Mesenchymal stem cell (in vitro differentiated cells and primary cell): ENCODE measurements at regions not wholly inside any gene's neighbourhood (a gene's known extent, or its start where the extent isn't known, plus 50 kb on each side); places are given as distances from the start of the nearest gene placed in this dataset.

ENCODE experiments used
- DNase-seq: peaks from one replicate; pipeline ENCODE4 v3.0.0-alpha.2; 2013
- H2AFZ ChIP-seq: one replicate; pipeline ENCODE4 v1.6.1; 2013; ENCODE audit warnings: low read depth, mild to moderate bottlenecking, control low read depth, inconsistent platforms, low read length, moderate library complexity
- H2AK5ac ChIP-seq: 2 replicates; pipeline ENCODE4 v1.6.1; 2013; ENCODE audit warnings: low read length, moderate library complexity, mild to moderate bottlenecking, inconsistent platforms; ENCODE audit not compliant: severe bottlenecking
- H2BK120ac ChIP-seq: one replicate; pipeline ENCODE4 v1.6.1; 2013; ENCODE audit warnings: low read depth, mild to moderate bottlenecking, inconsistent platforms, low read length, moderate library complexity
- H2BK12ac ChIP-seq, 2 experiments: one replicate each; pipeline ENCODE4 v1.6.1; 2013; ENCODE audit warnings: inconsistent platforms in 2 of 2, low read length in 2 of 2, mild to moderate bottlenecking in 2 of 2, moderate library complexity in 2 of 2, control low read depth in 1 of 2
- H2BK15ac ChIP-seq: one replicate; pipeline ENCODE4 v1.6.1; 2013; ENCODE audit warnings: mild to moderate bottlenecking, low read depth, inconsistent platforms; ENCODE audit not compliant: poor library complexity, severe bottlenecking
- H2BK5ac ChIP-seq: 2 replicates; pipeline ENCODE4 v1.6.1; 2013; ENCODE audit warnings: low read depth, mild to moderate bottlenecking, low read length, control low read depth, inconsistent platforms; ENCODE audit not compliant: poor library complexity, severe bottlenecking
- H3K14ac ChIP-seq, 2 experiments: one replicate each; pipeline ENCODE4 v1.6.1; 2013; ENCODE audit warnings: inconsistent platforms in 2 of 2, low read length in 2 of 2, control low read depth in 1 of 2, mild to moderate bottlenecking in 1 of 2, moderate library complexity in 1 of 2
- H3K18ac ChIP-seq, 2 experiments: one replicate each; pipeline ENCODE4 v1.6.1; 2013; ENCODE audit warnings: inconsistent platforms in 2 of 2, low read length in 2 of 2, control low read depth in 1 of 2, low read depth in 1 of 2, mild to moderate bottlenecking in 1 of 2
- H3K23ac ChIP-seq, 2 experiments: one replicate each; pipeline ENCODE4 v1.6.1; 2013; ENCODE audit warnings: inconsistent platforms in 2 of 2, low read length in 2 of 2, mild to moderate bottlenecking in 2 of 2, moderate library complexity in 2 of 2, control low read depth in 1 of 2
- H3K27ac ChIP-seq: 2 replicates; pipeline ENCODE4 v1.5.1; 2013; ENCODE audit warnings: mild to moderate bottlenecking, moderate library complexity, low read length, control low read depth, inconsistent platforms; ENCODE audit not compliant: poor library complexity, severe bottlenecking
- H3K27me3 ChIP-seq, 2 experiments: 2 replicates each; pipeline versions ENCODE4 v1.6.1 to v1.7.0; 2013; ENCODE audit warnings: low read length in 2 of 2, mild to moderate bottlenecking in 2 of 2, moderate library complexity in 2 of 2, control low read depth in 1 of 2, inconsistent platforms in 1 of 2; ENCODE audit not compliant: control insufficient read depth in 1 of 2, insufficient read depth in 1 of 2
- H3K36me3 ChIP-seq, 2 experiments: 2 replicates each; pipeline versions ENCODE4 v1.6.1 to v1.7.0; 2013; ENCODE audit warnings: low read length in 2 of 2, control low read depth in 1 of 2, inconsistent platforms in 1 of 2, low read depth in 1 of 2, mild to moderate bottlenecking in 1 of 2; ENCODE audit not compliant: insufficient read depth in 2 of 2, control insufficient read depth in 1 of 2
- H3K4ac ChIP-seq, 2 experiments: one replicate each; pipeline ENCODE4 v1.6.1; 2013; ENCODE audit warnings: inconsistent platforms in 2 of 2, low read length in 2 of 2, mild to moderate bottlenecking in 2 of 2, moderate library complexity in 2 of 2, control low read depth in 1 of 2, low read depth in 1 of 2
- H3K4me1 ChIP-seq: 2 replicates; pipeline ENCODE4 v1.6.1; 2013; ENCODE audit warnings: low read depth, low read length, control low read depth; ENCODE audit not compliant: control insufficient read depth, insufficient read depth
- H3K4me2 ChIP-seq: 2 replicates; pipeline ENCODE4 v1.6.1; 2013; ENCODE audit warnings: low read length, mild to moderate bottlenecking, inconsistent platforms; ENCODE audit not compliant: poor library complexity, severe bottlenecking
- H3K4me3 ChIP-seq, 2 experiments: 2 replicates each; pipeline versions ENCODE4 v1.5.1 to v1.7.0; 2013; ENCODE audit warnings: low read length in 2 of 2, mild to moderate bottlenecking in 2 of 2, control low read depth in 1 of 2, low read depth in 1 of 2; ENCODE audit not compliant: insufficient read depth in 1 of 2
- H3K79me1 ChIP-seq: replicated peaks from 2 replicates; pipeline ENCODE4 v1.6.1; 2013; ENCODE audit warnings: mild to moderate bottlenecking, control low read depth, low read length, inconsistent platforms; ENCODE audit not compliant: poor library complexity, severe bottlenecking
- H3K9ac ChIP-seq: 2 replicates; pipeline ENCODE4 v1.7.0; 2013; ENCODE audit warnings: mild to moderate bottlenecking, low read length, moderate library complexity
- H3K9me3 ChIP-seq: 2 replicates; pipeline ENCODE4 v1.7.0; 2013; ENCODE audit warnings: mild to moderate bottlenecking, low read length; ENCODE audit not compliant: control insufficient read depth
- H4K8ac ChIP-seq: one replicate; pipeline ENCODE4 v1.6.1; 2013; ENCODE audit warnings: inconsistent platforms, mild to moderate bottlenecking, low read length, moderate library complexity
- H4K91ac ChIP-seq: one replicate; pipeline ENCODE4 v1.6.1; 2013; ENCODE audit warnings: mild to moderate bottlenecking, low read length, inconsistent platforms
- WGBS: methylation state at CpG from one replicate; pipeline ENCODE4 v1.1.7; 2013; ENCODE audit warnings: mixed read lengths; 5-methylcytosine and 5-hydroxymethylcytosine counted together

DNA sequence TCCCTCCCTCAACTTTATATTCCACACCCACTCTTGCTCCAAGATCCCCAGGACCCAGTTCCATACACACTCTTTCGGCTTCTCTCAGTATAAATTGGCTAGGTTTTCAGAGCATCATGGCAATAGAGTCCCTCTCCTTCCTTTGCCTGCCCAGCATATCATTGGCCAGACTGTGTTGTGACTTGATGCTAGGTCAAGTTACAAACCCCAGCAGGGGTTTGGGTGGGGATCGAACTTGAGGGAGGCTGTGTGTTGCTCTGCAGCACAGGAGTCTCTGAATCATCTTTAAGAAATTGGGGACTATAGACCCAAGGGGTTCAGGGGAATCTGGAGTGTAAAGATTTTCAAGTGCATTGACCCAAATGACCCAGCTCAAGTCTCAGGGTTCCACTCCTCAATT is 477.5 kb upstream of the MEIS1 start:
- Histone ChIP-seq H3K14ac (no peak overlapping the region), H3K4me2 (no peak overlapping the region), H4K8ac (no peak overlapping the region), H3K18ac (no peak overlapping the region), H3K4me3 (no peak overlapping the region), H2AFZ (no peak overlapping the region), H3K9me3 (no peaks in the 10 kb centered on the region), H3K9ac (no peak overlapping the region), H3K4ac (no peak overlapping the region), H2BK5ac (no peak overlapping the region), H3K4me1 (no peaks in the 10 kb centered on the region), H2AK5ac (no peak overlapping the region), H3K36me3 (no peaks in the 10 kb centered on the region), H3K79me1 (no peaks in the 10 kb centered on the region), H4K91ac (no peak overlapping the region), H3K27me3 (no peaks in the 10 kb centered on the region), H3K27ac (no peak overlapping the region), H2BK15ac (no peak overlapping the region), H2BK12ac (no peak overlapping the region), H3K23ac (no peak overlapping the region), H2BK120ac (no peak overlapping the region)
- WGBS: 49% methylated on average over 2 of the region's 2 CpGs
- no peak for DNase-seq

DNA sequence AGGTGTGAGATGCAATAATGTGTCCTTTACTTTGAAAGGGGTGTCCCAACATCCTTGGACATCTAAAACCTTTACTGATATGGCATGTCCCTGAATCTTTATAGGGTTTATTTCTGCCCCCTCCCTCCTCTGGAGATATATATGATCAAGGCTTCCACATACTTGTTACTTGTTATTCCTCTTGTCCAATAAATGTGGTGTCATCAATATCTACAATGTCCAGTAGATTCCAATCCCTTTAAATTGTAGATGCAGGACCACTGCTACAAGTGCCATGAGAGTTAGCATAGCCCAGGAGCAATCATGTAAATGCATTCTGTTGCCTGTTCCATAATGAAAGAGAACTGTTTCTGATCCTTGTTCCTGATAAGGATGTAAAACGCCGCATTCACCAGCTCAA is 479.7 kb upstream of the MEIS1 start:
- Histone ChIP-seq H3K18ac (no peak overlapping the region), H3K36me3 (no peaks in the 10 kb centered on the region), H3K79me1 (no peaks in the 10 kb centered on the region), H3K9ac (no peak overlapping the region), H3K27me3 (no peaks in the 10 kb centered on the region), H2AK5ac (no peak overlapping the region), H2BK120ac (no peak overlapping the region), H3K4me3 (no peak overlapping the region), H4K8ac (no peak overlapping the region), H3K9me3 (no peaks in the 10 kb centered on the region), H4K91ac (no peak overlapping the region), H3K27ac (no peak overlapping the region), H3K4me2 (no peak overlapping the region), H3K14ac (no peak overlapping the region), H2BK5ac (no peak overlapping the region), H2BK15ac (no peak overlapping the region), H3K23ac (no peak overlapping the region), H2AFZ (no peak overlapping the region), H2BK12ac (no peak overlapping the region), H3K4ac (no peak overlapping the region), H3K4me1 (no peaks in the 10 kb centered on the region)
- 98% methylated on average over 2 of the region's 2 CpGs for WGBS
- no peak for DNase-seq

DNA sequence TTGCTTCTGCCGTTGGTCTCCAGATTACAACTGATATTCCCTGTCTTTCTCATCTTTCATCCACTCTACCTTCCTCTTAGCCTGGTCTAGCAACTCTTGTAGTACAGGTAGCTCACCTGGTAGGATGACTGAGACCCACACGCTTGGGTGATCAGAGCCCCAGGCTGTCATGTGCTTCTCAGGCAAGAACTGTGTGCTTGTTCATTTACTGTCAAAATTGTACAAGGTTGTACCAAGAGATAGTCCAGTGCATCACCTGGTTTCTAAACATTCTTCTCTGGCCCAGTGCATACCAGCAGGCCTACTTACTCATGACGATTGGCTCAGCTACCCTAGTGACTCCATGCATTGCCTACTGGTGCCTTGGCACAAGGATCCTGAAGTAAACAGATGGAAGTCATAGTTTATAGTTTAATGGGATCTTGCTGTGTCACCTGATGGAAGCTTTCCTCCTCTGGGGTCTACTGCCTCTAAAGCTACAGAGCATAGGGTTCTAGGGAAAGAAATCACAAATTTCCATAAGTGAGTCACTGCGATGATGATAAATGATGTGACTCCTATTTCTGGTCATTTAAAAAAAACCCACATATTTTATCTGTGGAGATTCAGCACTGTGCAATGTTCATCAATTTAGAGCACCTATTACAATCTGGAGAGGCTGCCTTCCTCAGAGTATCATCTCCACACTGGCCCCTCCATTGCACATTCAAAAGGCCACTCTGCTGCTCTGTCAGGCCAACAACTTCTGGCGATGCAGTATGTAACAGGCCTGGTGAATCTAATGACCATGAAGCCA is 481.8 kb upstream of the MEIS1 start:
- H3K4me1 ChIP-seq: no peaks in the 10 kb centered on the region
- no peak for DNase-seq
- no peak overlapping the region for H3K23ac ChIP-seq
- no peak overlapping the region for H2BK5ac ChIP-seq
- H3K4me3 ChIP-seq: no peak overlapping the region
- H3K9me3 ChIP-seq: no peaks in the 10 kb centered on the region
- no peak overlapping the region for H3K4ac ChIP-seq
- no peak overlapping the region for H2BK120ac ChIP-seq
- H4K91ac ChIP-seq: no peak overlapping the region
- H3K9ac ChIP-seq: no peak overlapping the region
- H3K79me1 ChIP-seq: no peaks in the 10 kb centered on the region
- 84% methylated on average over 4 of the region's 5 CpGs for WGBS
- no peak overlapping the region for H2AFZ ChIP-seq
- no peak overlapping the region for H3K14ac ChIP-seq
- no peak overlapping the region for H2BK15ac ChIP-seq
- H3K27ac ChIP-seq: no peak overlapping the region
- H4K8ac ChIP-seq: no peak overlapping the region
- no peak overlapping the region for H3K18ac ChIP-seq
- H3K36me3 ChIP-seq: no peaks in the 10 kb centered on the region
- H3K27me3 ChIP-seq: no peaks in the 10 kb centered on the region
- H3K4me2 ChIP-seq: no peak overlapping the region
- no peak overlapping the region for H2AK5ac ChIP-seq
- no peak overlapping the region for H2BK12ac ChIP-seq

DNA sequence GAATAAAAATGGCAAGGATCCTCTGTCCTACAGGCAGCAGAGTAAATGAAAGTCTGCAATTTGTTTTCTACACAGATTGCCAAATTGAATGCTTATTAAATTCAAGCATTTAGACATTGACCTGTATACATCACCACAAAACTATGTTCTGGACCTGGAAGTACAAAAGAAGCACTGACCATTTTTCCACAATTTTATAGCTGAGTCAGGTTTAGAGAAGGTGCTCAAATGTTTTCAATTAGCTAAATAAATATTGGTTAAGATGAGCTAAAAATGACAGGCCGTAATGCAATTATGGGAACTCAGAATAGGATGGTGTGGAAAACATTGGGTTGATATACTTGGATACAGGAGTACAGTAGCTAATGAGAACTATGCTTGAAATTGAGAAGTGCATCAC is 490.7 kb upstream of the MEIS1 start:
- Histone ChIP-seq H3K27me3 (no peaks in the 10 kb centered on the region), H3K79me1 (no peaks in the 10 kb centered on the region), H4K8ac (no peak overlapping the region), H3K36me3 (no peaks in the 10 kb centered on the region), H2BK12ac (no peak overlapping the region), H3K4me3 (no peak overlapping the region), H3K9me3 (peaks cover 3% of the 10 kb centered on the region), H4K91ac (no peak overlapping the region), H3K18ac (no peak overlapping the region), H3K9ac (no peak overlapping the region), H3K14ac (no peak overlapping the region), H2AK5ac (no peak overlapping the region), H3K4ac (no peak overlapping the region), H3K23ac (no peak overlapping the region), H2BK5ac (no peak overlapping the region), H2AFZ (no peak overlapping the region), H3K4me1 (no peaks in the 10 kb centered on the region), H3K4me2 (no peak overlapping the region), H2BK120ac (no peak overlapping the region), H2BK15ac (no peak overlapping the region), H3K27ac (no peak overlapping the region)
- WGBS: 91% methylated on average over 1 of the region's 1 CpG
- no peak for DNase-seq
